HL-60 (cell line): ENCODE measurements at regions not wholly inside any gene's neighbourhood (a gene's known extent, or its start where the extent isn't known, plus 50 kb on each side); places are given as distances from the start of the nearest gene placed in this dataset.

Experiments used
- DNase-seq, 2 experiments: peaks; one replicate each; pipeline ENCODE4 v3.0.0-alpha.2; 2010 to 2020; ENCODE audit warnings: low read depth in 1 of 2, low spot score in 1 of 2
- H3K27ac ChIP-seq: fragments of 250-450 bp; sonication (Bioruptor Pico); replicated peaks from 2 replicates; pipeline ENCODE4 v1.5.1; 2020; ENCODE audit warnings: mild to moderate bottlenecking, moderate library complexity
- H3K27me3 ChIP-seq: fragments of 250-450 bp; sonication (Bioruptor Pico); 2 replicates; pipeline ENCODE4 v1.5.1; 2021; ENCODE audit warnings: mild to moderate bottlenecking, moderate library complexity; ENCODE audit not compliant: insufficient read depth, poor library complexity, severe bottlenecking
- H3K4me3 ChIP-seq: replicated peaks from 2 replicates; pipeline ENCODE4 v1.5.1; 2011; ENCODE audit warnings: mild to moderate bottlenecking, control low read depth, low read length; ENCODE audit not compliant: insufficient read depth
- GABPA ChIP-seq: IDR thresholded peaks from 2 replicates; pipeline ENCODE4 v1.6.1; 2012; ENCODE audit warnings: low read depth
- POLR2AphosphoS5 ChIP-seq: IDR thresholded peaks from 2 replicates; pipeline ENCODE4 v1.6.1; 2012; ENCODE audit warnings: low read depth
- REST ChIP-seq: IDR thresholded peaks from 2 replicates; pipeline ENCODE4 v1.6.1; 2012; ENCODE audit warnings: low read depth; ENCODE audit not compliant: insufficient replicate concordance
- SPI1 ChIP-seq: IDR thresholded peaks from 2 replicates; pipeline ENCODE4 v1.6.1; 2012; ENCODE audit warnings: low read depth, mild to moderate bottlenecking, borderline replicate concordance
- TF ChIP-seq, protein P1 (sequence below): IDR thresholded peaks from one replicate; pipeline ENCODE4 v1.5.1; 2011; ENCODE audit warnings: low read length, control low read depth, inconsistent platforms; ENCODE audit not compliant: insufficient read depth

GRCh38 chr10:57222129-57222528, 861.1 kb upstream of the ZWINT start:
- no peak for DNase-seq
- H3K27ac ChIP-seq, result no peak overlapping the region
- no peaks in the 10 kb centered on the region for H3K27me3 ChIP-seq
- H3K4me3 ChIP-seq, result no peak overlapping the region
- TF ChIP-seq GABPA (no peak), SPI1 (no peak), REST (no peak), POLR2AphosphoS5 (no peak)
- TF ChIP-seq, protein P1, sequence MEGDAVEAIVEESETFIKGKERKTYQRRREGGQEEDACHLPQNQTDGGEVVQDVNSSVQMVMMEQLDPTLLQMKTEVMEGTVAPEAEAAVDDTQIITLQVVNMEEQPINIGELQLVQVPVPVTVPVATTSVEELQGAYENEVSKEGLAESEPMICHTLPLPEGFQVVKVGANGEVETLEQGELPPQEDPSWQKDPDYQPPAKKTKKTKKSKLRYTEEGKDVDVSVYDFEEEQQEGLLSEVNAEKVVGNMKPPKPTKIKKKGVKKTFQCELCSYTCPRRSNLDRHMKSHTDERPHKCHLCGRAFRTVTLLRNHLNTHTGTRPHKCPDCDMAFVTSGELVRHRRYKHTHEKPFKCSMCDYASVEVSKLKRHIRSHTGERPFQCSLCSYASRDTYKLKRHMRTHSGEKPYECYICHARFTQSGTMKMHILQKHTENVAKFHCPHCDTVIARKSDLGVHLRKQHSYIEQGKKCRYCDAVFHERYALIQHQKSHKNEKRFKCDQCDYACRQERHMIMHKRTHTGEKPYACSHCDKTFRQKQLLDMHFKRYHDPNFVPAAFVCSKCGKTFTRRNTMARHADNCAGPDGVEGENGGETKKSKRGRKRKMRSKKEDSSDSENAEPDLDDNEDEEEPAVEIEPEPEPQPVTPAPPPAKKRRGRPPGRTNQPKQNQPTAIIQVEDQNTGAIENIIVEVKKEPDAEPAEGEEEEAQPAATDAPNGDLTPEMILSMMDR, result no peak

DNA sequence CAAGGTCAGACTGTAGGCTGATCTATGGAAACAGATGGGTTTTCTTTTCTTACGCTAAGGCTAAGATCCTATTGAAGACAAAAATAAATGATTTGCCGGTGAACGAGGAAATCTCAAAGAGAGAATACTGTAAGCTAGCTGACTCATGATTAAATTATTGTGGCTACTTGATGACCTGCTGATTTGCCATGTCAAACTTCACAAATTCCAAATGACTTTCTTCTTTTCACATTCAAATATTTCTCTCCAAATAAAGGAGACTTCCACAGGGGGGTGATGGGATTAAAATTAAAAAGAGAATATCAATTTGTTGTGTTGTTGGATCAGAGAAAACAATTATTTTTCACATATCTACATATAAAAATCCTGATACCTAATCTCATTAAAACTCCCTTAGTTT, 860.6 kb upstream of the ZWINT start:
- Histone ChIP-seq H3K27me3 (no peaks in the 10 kb centered on the region), H3K4me3 (no peak overlapping the region), H3K27ac (no peak overlapping the region)
- no peak for DNase-seq
- no peak for TF ChIP-seq REST
- TF ChIP-seq, protein P1, result no peak
- no peak for TF ChIP-seq POLR2AphosphoS5
- TF ChIP-seq GABPA, result no peak
- TF ChIP-seq SPI1, result no peak

GRCh38 chr10:57218382-57218781, 857.3 kb upstream of the ZWINT start:
- no peak for DNase-seq
- Histone ChIP-seq H3K4me3 (no peak overlapping the region), H3K27ac (no peak overlapping the region), H3K27me3 (no peaks in the 10 kb centered on the region)
- no peak for TF ChIP-seq SPI1
- TF ChIP-seq REST, result no peak
- TF ChIP-seq, protein P1, result no peak
- no peak for TF ChIP-seq POLR2AphosphoS5
- no peak for TF ChIP-seq GABPA
